ENCODE measurements at regions not wholly inside any gene's neighbourhood (a gene's known extent, or its start where the extent isn't known, plus 50 kb on each side); places are given as distances from the start of the nearest gene placed in this dataset.

DNA sequence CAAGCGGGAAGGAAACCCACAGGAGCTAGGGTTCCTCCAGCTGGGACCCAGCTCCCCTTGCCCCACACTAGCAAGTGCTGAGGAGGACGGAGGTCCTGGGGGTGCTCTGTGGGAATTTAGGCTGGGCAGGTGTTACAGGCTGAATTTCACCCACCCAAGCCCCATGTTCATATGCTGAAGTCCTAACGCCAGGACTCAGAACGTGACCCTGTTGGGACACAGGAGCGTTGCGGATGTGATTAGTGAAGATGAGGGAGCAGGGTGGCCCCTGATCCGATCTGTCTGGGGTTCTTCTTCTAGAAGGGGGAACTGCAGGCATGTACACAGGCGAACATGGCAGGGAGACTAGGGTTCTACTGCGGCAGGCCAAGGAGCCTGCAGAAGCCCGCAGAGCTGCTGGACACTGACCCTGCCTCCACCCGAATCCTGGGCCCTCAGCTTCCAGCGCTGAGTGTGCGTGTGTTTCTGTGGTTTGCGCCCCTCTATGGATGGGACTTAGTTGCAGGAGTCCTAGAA lies 103.4 kb upstream of the FGF3 start:
- no peaks in the 10 kb centered on the region for H3K79me2 ChIP-seq (ENCODE audit: insufficient read depth, low read length)
- H3K27me3 ChIP-seq (ENCODE audit: insufficient read depth, low read length, poor library complexity, severe bottlenecking) = no peaks in the 10 kb centered on the region
- no peak overlapping the region for H3K9ac ChIP-seq (ENCODE audit: low read depth, low read length, poor library complexity, severe bottlenecking)
- no peak overlapping the region for H3K4me3 ChIP-seq (ENCODE audit: low read length, poor library complexity, severe bottlenecking)
- H3K4me1 ChIP-seq (ENCODE audit: insufficient read depth, low read length, poor library complexity, severe bottlenecking) = peaks cover 15% of the 10 kb centered on the region
- H3F3A ChIP-seq (ENCODE audit: low read depth) = no peaks in the 10 kb centered on the region
- H3K36me3 ChIP-seq (ENCODE audit: insufficient read depth, low read length) = no peaks in the 10 kb centered on the region
- no peaks in the 10 kb centered on the region for H4K20me1 ChIP-seq (ENCODE audit: insufficient read depth, low read length, poor library complexity, severe bottlenecking)
- H3K4me2 ChIP-seq (ENCODE audit: low read depth, low read length, poor library complexity, severe bottlenecking) = no peak overlapping the region
- TF ChIP-seq, protein P1, sequence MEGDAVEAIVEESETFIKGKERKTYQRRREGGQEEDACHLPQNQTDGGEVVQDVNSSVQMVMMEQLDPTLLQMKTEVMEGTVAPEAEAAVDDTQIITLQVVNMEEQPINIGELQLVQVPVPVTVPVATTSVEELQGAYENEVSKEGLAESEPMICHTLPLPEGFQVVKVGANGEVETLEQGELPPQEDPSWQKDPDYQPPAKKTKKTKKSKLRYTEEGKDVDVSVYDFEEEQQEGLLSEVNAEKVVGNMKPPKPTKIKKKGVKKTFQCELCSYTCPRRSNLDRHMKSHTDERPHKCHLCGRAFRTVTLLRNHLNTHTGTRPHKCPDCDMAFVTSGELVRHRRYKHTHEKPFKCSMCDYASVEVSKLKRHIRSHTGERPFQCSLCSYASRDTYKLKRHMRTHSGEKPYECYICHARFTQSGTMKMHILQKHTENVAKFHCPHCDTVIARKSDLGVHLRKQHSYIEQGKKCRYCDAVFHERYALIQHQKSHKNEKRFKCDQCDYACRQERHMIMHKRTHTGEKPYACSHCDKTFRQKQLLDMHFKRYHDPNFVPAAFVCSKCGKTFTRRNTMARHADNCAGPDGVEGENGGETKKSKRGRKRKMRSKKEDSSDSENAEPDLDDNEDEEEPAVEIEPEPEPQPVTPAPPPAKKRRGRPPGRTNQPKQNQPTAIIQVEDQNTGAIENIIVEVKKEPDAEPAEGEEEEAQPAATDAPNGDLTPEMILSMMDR (conservative IDR thresholded peaks at IDR 0.05; ENCODE audit: low read length) = no peak
- TF ChIP-seq EZH2phosphoT487 (IDR thresholded peaks at IDR 0.05; ENCODE audit: borderline replicate concordance) = no peak
- no peaks in the 10 kb centered on the region for H3K9me3 ChIP-seq (ENCODE audit: insufficient read depth, low read depth, low read length)
- no peak overlapping the region for H2AFZ ChIP-seq (ENCODE audit: low read length)
- no peaks in the 10 kb centered on the region for H3K9me2 ChIP-seq (replicated peaks; ENCODE audit: low read depth, low read length)

DNA sequence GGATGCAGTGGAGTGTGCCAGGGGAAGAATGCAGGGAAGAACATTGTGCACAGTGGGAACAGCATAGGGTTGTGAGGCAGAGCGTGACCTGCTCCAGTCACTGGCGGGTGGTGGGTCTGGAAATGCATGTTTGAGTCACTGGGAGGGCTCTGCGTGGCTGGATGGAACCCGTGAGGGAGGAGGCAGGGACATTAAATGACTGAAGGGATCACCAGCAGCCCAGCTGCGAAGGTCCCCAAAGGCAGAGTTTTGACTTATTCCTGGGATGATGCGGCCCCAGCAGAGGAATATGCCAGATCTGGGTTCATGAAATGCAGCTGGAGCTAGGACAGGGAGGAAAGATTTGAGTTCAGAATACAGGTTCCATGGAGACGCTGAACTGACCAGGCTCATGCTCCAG lies 104.0 kb upstream of the FGF3 start:
- no peaks in the 10 kb centered on the region for H3K27me3 ChIP-seq (ENCODE audit: insufficient read depth, low read length, poor library complexity, severe bottlenecking)
- no peaks in the 10 kb centered on the region for H3F3A ChIP-seq (ENCODE audit: low read depth)
- H3K36me3 ChIP-seq (ENCODE audit: insufficient read depth, low read length) = no peaks in the 10 kb centered on the region
- H3K9me2 ChIP-seq (replicated peaks; ENCODE audit: low read depth, low read length) = no peaks in the 10 kb centered on the region
- H3K4me1 ChIP-seq (ENCODE audit: insufficient read depth, low read length, poor library complexity, severe bottlenecking) = peaks cover 15% of the 10 kb centered on the region
- no peaks in the 10 kb centered on the region for H4K20me1 ChIP-seq (ENCODE audit: insufficient read depth, low read length, poor library complexity, severe bottlenecking)
- no peak overlapping the region for H3K9ac ChIP-seq (ENCODE audit: low read depth, low read length, poor library complexity, severe bottlenecking)
- H3K9me3 ChIP-seq (ENCODE audit: insufficient read depth, low read depth, low read length) = no peaks in the 10 kb centered on the region
- no peak overlapping the region for H3K4me2 ChIP-seq (ENCODE audit: low read depth, low read length, poor library complexity, severe bottlenecking)
- no peaks in the 10 kb centered on the region for H3K79me2 ChIP-seq (ENCODE audit: insufficient read depth, low read length)
- H2AFZ ChIP-seq (ENCODE audit: low read length) = no peak overlapping the region
- H3K4me3 ChIP-seq (ENCODE audit: low read length, poor library complexity, severe bottlenecking) = no peak overlapping the region
- TF ChIP-seq EZH2phosphoT487 (IDR thresholded peaks at IDR 0.05; ENCODE audit: borderline replicate concordance) = no peak

DNA sequence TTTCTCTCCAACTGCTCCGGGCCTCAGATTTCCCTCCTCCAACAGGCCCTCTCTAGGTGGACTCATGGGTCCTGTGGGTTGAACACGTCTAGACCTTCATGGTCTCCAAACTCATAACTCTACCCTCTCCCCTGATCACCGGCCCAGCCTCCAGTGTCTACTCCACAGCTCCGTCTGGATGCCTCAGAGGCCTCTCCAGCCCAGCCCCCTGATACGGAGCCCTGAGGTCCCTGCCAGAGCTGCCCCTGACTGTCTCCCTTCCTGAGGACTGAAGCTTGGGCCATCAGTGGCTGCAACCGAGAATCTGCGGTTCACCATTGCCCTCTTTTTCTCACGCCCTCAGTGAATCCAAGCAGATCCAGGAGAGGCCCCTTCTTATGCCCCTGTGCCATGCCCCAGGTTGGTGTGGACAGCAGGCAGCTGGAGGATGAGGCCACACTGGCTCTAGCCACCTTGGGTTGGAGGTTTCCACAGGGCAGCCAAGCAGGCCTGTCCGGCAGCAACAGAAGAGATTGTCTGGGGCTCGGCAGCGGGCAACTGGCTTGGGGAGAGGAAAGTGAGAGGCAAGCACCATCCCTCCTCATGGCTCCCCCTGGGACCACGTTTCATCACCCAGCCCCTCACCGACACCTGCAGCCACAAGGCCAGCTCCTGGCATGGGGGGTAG lies 104.6 kb upstream of the FGF3 start:
- no peaks in the 10 kb centered on the region for H3F3A ChIP-seq (ENCODE audit: low read depth)
- no peaks in the 10 kb centered on the region for H3K27me3 ChIP-seq (ENCODE audit: insufficient read depth, low read length, poor library complexity, severe bottlenecking)

More for the DNA sequence above, 104.6 kb upstream of the FGF3 start:
- no peak overlapping the region for H2AFZ ChIP-seq (ENCODE audit: low read length)
- no peaks in the 10 kb centered on the region for H3K9me2 ChIP-seq (replicated peaks; ENCODE audit: low read depth, low read length)
- H3K36me3 ChIP-seq (ENCODE audit: insufficient read depth, low read length) = no peaks in the 10 kb centered on the region
- no peak overlapping the region for H3K9ac ChIP-seq (ENCODE audit: low read depth, low read length, poor library complexity, severe bottlenecking)
- H3K4me1 ChIP-seq (ENCODE audit: insufficient read depth, low read length, poor library complexity, severe bottlenecking) = peaks cover 15% of the 10 kb centered on the region
- H3K4me3 ChIP-seq (ENCODE audit: low read length, poor library complexity, severe bottlenecking) = no peak overlapping the region
- H3K4me2 ChIP-seq (ENCODE audit: low read depth, low read length, poor library complexity, severe bottlenecking) = no peak overlapping the region
- no peaks in the 10 kb centered on the region for H3K79me2 ChIP-seq (ENCODE audit: insufficient read depth, low read length)
- no peaks in the 10 kb centered on the region for H4K20me1 ChIP-seq (ENCODE audit: insufficient read depth, low read length, poor library complexity, severe bottlenecking)
- no peaks in the 10 kb centered on the region for H3K9me3 ChIP-seq (ENCODE audit: insufficient read depth, low read depth, low read length)
- TF ChIP-seq EZH2phosphoT487 (IDR thresholded peaks at IDR 0.05; ENCODE audit: borderline replicate concordance) = no peak
- TF ChIP-seq, protein P1 (conservative IDR thresholded peaks at IDR 0.05; ENCODE audit: low read length) = no peak
